ENCODE measurements at regions not wholly inside any gene's neighbourhood (a gene's known extent, or its start where the extent isn't known, plus 50 kb on each side); places are given as distances from the start of the nearest gene placed in this dataset.
"Not testable (repeated sequence)": the region's sequence is repeated elsewhere in the genome, so short reads cannot be mapped to it uniquely, and the experiment has no call there.

DNA sequence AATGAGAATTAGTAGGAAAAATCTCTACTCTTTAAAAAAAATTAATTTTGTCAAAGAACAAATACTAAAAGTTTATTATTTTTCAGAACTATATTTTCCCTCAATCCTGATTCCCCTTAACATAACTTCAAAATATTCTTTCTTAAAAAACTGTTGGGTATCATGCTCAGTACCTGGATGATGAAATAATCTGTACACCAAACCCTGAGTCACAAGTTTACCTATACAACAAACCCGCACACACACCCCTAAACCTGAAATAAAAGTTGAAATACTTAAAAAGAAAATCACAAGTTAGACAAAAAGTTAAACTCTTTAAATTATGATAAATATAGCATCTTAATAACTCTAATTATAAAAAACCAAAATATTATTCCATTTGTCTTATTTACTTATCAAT is 812.3 kb downstream of the MAT2B start:
- Histone ChIP-seq H3K4me1 (no peaks in the 10 kb centered on the region), H3K36me3 (no peaks in the 10 kb centered on the region), H3K4me3 (no peak overlapping the region), H3K27ac (no peak overlapping the region), H3K27me3 (replicated peaks in 1 of 7) (no peaks in the 10 kb centered on the region), H3K9me3 (peaks cover 0 to 7% (median 0%) of the 10 kb centered on the region in 8 donors)
- WGBS, 5 donors, result 77 to 94% (median 91%) methylated on average over 1 of the region's 1 CpG
- TF ChIP-seq, protein P1, sequence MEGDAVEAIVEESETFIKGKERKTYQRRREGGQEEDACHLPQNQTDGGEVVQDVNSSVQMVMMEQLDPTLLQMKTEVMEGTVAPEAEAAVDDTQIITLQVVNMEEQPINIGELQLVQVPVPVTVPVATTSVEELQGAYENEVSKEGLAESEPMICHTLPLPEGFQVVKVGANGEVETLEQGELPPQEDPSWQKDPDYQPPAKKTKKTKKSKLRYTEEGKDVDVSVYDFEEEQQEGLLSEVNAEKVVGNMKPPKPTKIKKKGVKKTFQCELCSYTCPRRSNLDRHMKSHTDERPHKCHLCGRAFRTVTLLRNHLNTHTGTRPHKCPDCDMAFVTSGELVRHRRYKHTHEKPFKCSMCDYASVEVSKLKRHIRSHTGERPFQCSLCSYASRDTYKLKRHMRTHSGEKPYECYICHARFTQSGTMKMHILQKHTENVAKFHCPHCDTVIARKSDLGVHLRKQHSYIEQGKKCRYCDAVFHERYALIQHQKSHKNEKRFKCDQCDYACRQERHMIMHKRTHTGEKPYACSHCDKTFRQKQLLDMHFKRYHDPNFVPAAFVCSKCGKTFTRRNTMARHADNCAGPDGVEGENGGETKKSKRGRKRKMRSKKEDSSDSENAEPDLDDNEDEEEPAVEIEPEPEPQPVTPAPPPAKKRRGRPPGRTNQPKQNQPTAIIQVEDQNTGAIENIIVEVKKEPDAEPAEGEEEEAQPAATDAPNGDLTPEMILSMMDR (IDR thresholded peaks at IDR 0.05 in 8 of 11, conservative IDR thresholded peaks at IDR 0.05 in 3 of 11), result no peak
- TF ChIP-seq POLR2AphosphoS5 (IDR thresholded peaks at IDR 0.05) (no peak), POLR2A (IDR thresholded peaks at IDR 0.05) (no peak)
- intact Hi-C loops (cut with DNase I; ENCODE audit: low total_unique reads), result no loop called here
- DNase-seq, result no peak

DNA sequence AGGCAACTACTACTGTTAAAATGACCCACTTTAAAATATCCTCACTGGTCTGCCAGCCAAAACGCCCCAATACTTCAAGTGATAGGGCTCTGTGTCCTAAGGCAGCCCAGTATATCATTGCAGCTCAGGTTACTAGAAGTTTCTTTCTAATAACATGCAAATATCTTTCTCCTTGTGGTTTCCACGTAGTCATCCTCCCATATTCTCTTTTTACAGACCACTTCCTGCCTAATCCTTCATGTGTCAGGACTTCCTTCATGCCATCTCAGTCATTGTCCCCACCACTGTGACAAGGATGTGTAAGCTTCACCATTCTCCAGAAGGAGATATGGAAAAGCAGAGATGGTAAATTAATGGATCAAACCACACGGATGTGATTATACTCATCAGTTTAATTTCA is 813.7 kb downstream of the MAT2B start:
- intact Hi-C loops (cut with DNase I; ENCODE audit: low total_unique reads), result no loop called here
- peaks cover 0 to 7% (median 0%) of the 10 kb centered on the region in 8 donors for H3K9me3 ChIP-seq
- WGBS, 5 donors, result 46 to 62% (median 50%) methylated on average over 3 of the region's 3 CpGs
- no peaks in the 10 kb centered on the region for H3K36me3 ChIP-seq
- no peaks in the 10 kb centered on the region for H3K4me1 ChIP-seq
- no peak for TF ChIP-seq POLR2A (IDR thresholded peaks at IDR 0.05)
- no peak for TF ChIP-seq POLR2AphosphoS5 (IDR thresholded peaks at IDR 0.05)
- TF ChIP-seq, protein P1 (IDR thresholded peaks at IDR 0.05 in 8 of 11, conservative IDR thresholded peaks at IDR 0.05 in 3 of 11), result no peak
- H3K4me3 ChIP-seq, result no peak overlapping the region
- no peak for DNase-seq
- no peaks in the 10 kb centered on the region for H3K27me3 ChIP-seq (replicated peaks in 1 of 7)
- no peak overlapping the region for H3K27ac ChIP-seq

- DNase-seq, result no peak
- H3K9me3 ChIP-seq, result peaks cover 0 to 34% (median 23%) of the 10 kb centered on the region in 8 donors
- TF ChIP-seq POLR2AphosphoS5 (IDR thresholded peaks at IDR 0.05) (no peak), POLR2A (IDR thresholded peaks at IDR 0.05) (no peak)
- TF ChIP-seq, protein P1 (IDR thresholded peaks at IDR 0.05 in 8 of 11, conservative IDR thresholded peaks at IDR 0.05 in 3 of 11), result no peak
- no peaks in the 10 kb centered on the region for H3K27me3 ChIP-seq (replicated peaks in 1 of 7)
- H3K36me3 ChIP-seq, result no peaks in the 10 kb centered on the region
- H3K4me3 ChIP-seq, result no peak overlapping the region
- WGBS, 5 donors, result 58 to 66% (median 61%) methylated on average over 2 of the region's 2 CpGs
- no peak overlapping the region for H3K27ac ChIP-seq
- H3K4me1 ChIP-seq, result no peaks in the 10 kb centered on the region
- intact Hi-C loops (cut with DNase I; ENCODE audit: low total_unique reads), result no loop called here
Measured at GRCh38 chr5:164324239-164324638, 818.8 kb downstream of the MAT2B start.

GRCh38 chr5:164326219-164326618 is 820.8 kb downstream of the MAT2B start:
- Histone ChIP-seq H3K27ac (no peak overlapping the region), H3K9me3 (peaks cover 0 to 28% (median 23%) of the 10 kb centered on the region in 8 donors), H3K4me3 (no peak overlapping the region), H3K4me1 (no peaks in the 10 kb centered on the region), H3K27me3 (replicated peaks in 1 of 7) (no peaks in the 10 kb centered on the region), H3K36me3 (no peaks in the 10 kb centered on the region)
- intact Hi-C loops (cut with DNase I; ENCODE audit: low total_unique reads), result no loop called here
- TF ChIP-seq POLR2AphosphoS5 (IDR thresholded peaks at IDR 0.05), result no peak
- TF ChIP-seq, protein P1 (IDR thresholded peaks at IDR 0.05 in 8 of 11, conservative IDR thresholded peaks at IDR 0.05 in 3 of 11), result no peak
- TF ChIP-seq POLR2A (IDR thresholded peaks at IDR 0.05), result no peak
- DNase-seq, result no peak

- peaks cover 0 to 28% (median 23%) of the 10 kb centered on the region in 8 donors for H3K9me3 ChIP-seq
- H3K36me3 ChIP-seq; H3K27ac ChIP-seq; H3K27me3 ChIP-seq (replicated peaks in 1 of 7); H3K4me3 ChIP-seq; H3K4me1 ChIP-seq; intact Hi-C loops (cut with DNase I; ENCODE audit: low total_unique reads); DNase-seq: not testable (repeated sequence)
- WGBS, 5 donors, result 75 to 86% (median 84%) methylated on average over 5 of the region's 5 CpGs
Measured at GRCh38 chr5:164327166-164327565, 821.7 kb downstream of the MAT2B start.
